Activated CD4-positive, alpha-beta T cell treated with anti-CD3 and anti-CD28 coated beads, Interleukin-2, amount 10 ng/mL, durations not matched to agents 7 days and 5 days (primary cell): ENCODE measurements at regions not wholly inside any gene's neighbourhood (a gene's known extent, or its start where the extent isn't known, plus 50 kb on each side); places are given as distances from the start of the nearest gene placed in this dataset.

Source experiments
- CTCF ChIA-PET: fragments of 350-600 bp; sonication (Branson Sonifier 250); formaldehyde crosslinking; loops from one replicate; lab custom pipeline; 2021; ENCODE audit warnings: antibody characterized with exemption; lab: Charles Lee
- POLR2A ChIA-PET: fragments of 350-600 bp; sonication (Branson Sonifier 250); formaldehyde crosslinking; loops from one replicate; lab custom pipeline; 2021; ENCODE audit warnings: antibody characterized with exemption; lab: Charles Lee
- DNase-seq: peaks from one replicate; pipeline ENCODE4 v3.0.0-alpha.2; 2020
- H3K27ac Mint-ChIP-seq: one replicate; pipeline ENCODE4 v1.8.0; 2021; ENCODE audit warnings: mild to moderate bottlenecking, moderate library complexity, mixed read lengths
- H3K27me3 Mint-ChIP-seq: one replicate; pipeline ENCODE4 v1.8.0; 2021; ENCODE audit warnings: mixed read lengths
- H3K36me3 Mint-ChIP-seq: one replicate; pipeline ENCODE4 v1.8.0; 2021; ENCODE audit warnings: low read depth, mixed read lengths
- H3K4me1 Mint-ChIP-seq: one replicate; pipeline ENCODE4 v1.8.0; 2021; ENCODE audit warnings: mixed read lengths
- H3K4me3 Mint-ChIP-seq: one replicate; pipeline ENCODE4 v1.8.0; 2021; ENCODE audit warnings: mild to moderate bottlenecking, moderate library complexity, mixed read lengths
- H3K9me3 Mint-ChIP-seq: one replicate; pipeline ENCODE4 v1.8.0; 2021; ENCODE audit warnings: mixed read lengths

GRCh38 chr18:24649571-24649970 lies 189.1 kb downstream of the HRH4 start:
- no peak for DNase-seq
- H3K27me3 Mint-ChIP-seq, result peaks cover 10% of the 10 kb centered on the region
- no peaks in the 10 kb centered on the region for H3K9me3 Mint-ChIP-seq
- H3K36me3 Mint-ChIP-seq, result no peaks in the 10 kb centered on the region
- no peak overlapping the region for H3K27ac Mint-ChIP-seq
- CTCF ChIA-PET, result no interaction called here
- H3K4me1 Mint-ChIP-seq, result no peaks in the 10 kb centered on the region
- H3K4me3 Mint-ChIP-seq, result no peak overlapping the region
- POLR2A ChIA-PET, result no interaction called here

- Mint-ChIP-seq H3K9me3 (no peaks in the 10 kb centered on the region), H3K27ac (no peak overlapping the region), H3K36me3 (no peaks in the 10 kb centered on the region), H3K4me3 (no peak overlapping the region), H3K4me1 (no peaks in the 10 kb centered on the region), H3K27me3 (peaks cover 6% of the 10 kb centered on the region)
- ChIA-PET CTCF (interaction anchor here (0.5 to 1.0 kb wide), 2 partner anchors 10 to 149 kb away, joined by 3 read pairs; no protein-coding TSS in a partner anchor), POLR2A (no interaction called here)
- no peak for DNase-seq
Measured at GRCh38 chr18:24651434-24651833, 191.0 kb downstream of the HRH4 start.

- Mint-ChIP-seq H3K27me3 (no peaks in the 10 kb centered on the region), H3K36me3 (no peaks in the 10 kb centered on the region), H3K4me1 (peaks cover 17% of the 10 kb centered on the region), H3K27ac (no peak overlapping the region), H3K4me3 (no peak overlapping the region), H3K9me3 (no peaks in the 10 kb centered on the region)
- POLR2A ChIA-PET, result no interaction called here
- CTCF ChIA-PET, result interaction anchor here (1.1 kb wide), 1 partner anchor 8 kb away, joined by 3 read pairs; no protein-coding TSS in a partner anchor
- no peak for DNase-seq
Measured at GRCh38 chr18:24656050-24656449, 195.6 kb downstream of the HRH4 start.

GRCh38 chr18:24656551-24657443 lies 196.4 kb downstream of the HRH4 start:
- no peak for DNase-seq
- ChIA-PET POLR2A (no interaction called here), CTCF (interaction anchor here (0.7 kb wide), 1 partner anchor 17 kb away, joined by 3 read pairs; no protein-coding TSS in a partner anchor)
- H3K36me3 Mint-ChIP-seq, result no peaks in the 10 kb centered on the region
- no peak overlapping the region for H3K4me3 Mint-ChIP-seq
- no peaks in the 10 kb centered on the region for H3K9me3 Mint-ChIP-seq
- no peaks in the 10 kb centered on the region for H3K27me3 Mint-ChIP-seq
- no peak overlapping the region for H3K27ac Mint-ChIP-seq
- H3K4me1 Mint-ChIP-seq, result peaks cover 19% of the 10 kb centered on the region

GRCh38 chr18:24657444-24657842 lies 197.0 kb downstream of the HRH4 start:
- no peak overlapping the region for H3K27ac Mint-ChIP-seq
- H3K36me3 Mint-ChIP-seq, result no peaks in the 10 kb centered on the region
- H3K27me3 Mint-ChIP-seq, result peaks cover 2% of the 10 kb centered on the region
- no peak overlapping the region for H3K4me3 Mint-ChIP-seq
- DNase-seq, result no peak
- CTCF ChIA-PET, result interaction anchor here (0.7 kb wide), 1 partner anchor 18 kb away, joined by 3 read pairs; no protein-coding TSS in a partner anchor
- POLR2A ChIA-PET, result no interaction called here
- H3K9me3 Mint-ChIP-seq, result no peaks in the 10 kb centered on the region
- H3K4me1 Mint-ChIP-seq, result peaks cover 19% of the 10 kb centered on the region

- Mint-ChIP-seq H3K9me3 (no peaks in the 10 kb centered on the region), H3K36me3 (no peaks in the 10 kb centered on the region), H3K4me3 (no peak overlapping the region), H3K4me1 (peaks cover 21% of the 10 kb centered on the region), H3K27ac (no peak overlapping the region), H3K27me3 (peaks cover 6% of the 10 kb centered on the region)
- DNase-seq, result no peak
- ChIA-PET CTCF (no interaction called here), POLR2A (no interaction called here)
Measured at GRCh38 chr18:24658302-24658701, 197.9 kb downstream of the HRH4 start.

- Mint-ChIP-seq H3K36me3 (no peaks in the 10 kb centered on the region), H3K4me3 (peak overlapping the region; percentile 82), H3K27ac (peak overlapping the region; percentile 96), H3K9me3 (no peaks in the 10 kb centered on the region), H3K4me1 (peaks cover 21% of the 10 kb centered on the region), H3K27me3 (peaks cover 6% of the 10 kb centered on the region)
- DNase-seq, result peak; percentile 65
- ChIA-PET POLR2A (no interaction called here), CTCF (interaction anchor here (1.0 kb wide), 1 partner anchor 35 kb away, joined by 4 read pairs; no protein-coding TSS in a partner anchor)
Measured at GRCh38 chr18:24659827-24660720, 199.6 kb downstream of the HRH4 start.

- POLR2A ChIA-PET, result no interaction called here
- Mint-ChIP-seq H3K36me3 (no peaks in the 10 kb centered on the region), H3K4me1 (peaks cover 21% of the 10 kb centered on the region), H3K27ac (peak overlapping the region; percentile 42), H3K4me3 (peak overlapping the region; percentile 82), H3K27me3 (peaks cover 6% of the 10 kb centered on the region), H3K9me3 (no peaks in the 10 kb centered on the region)
- CTCF ChIA-PET, result interaction anchor here (1.2 kb wide), 1 partner anchor 10 kb away, joined by 3 read pairs; no protein-coding TSS in a partner anchor
- no peak for DNase-seq
Measured at GRCh38 chr18:24660956-24661355, 200.5 kb downstream of the HRH4 start.

GRCh38 chr18:24662412-24662821 lies 202.0 kb downstream of the HRH4 start:
- Mint-ChIP-seq H3K9me3 (no peaks in the 10 kb centered on the region), H3K4me3 (no peak overlapping the region), H3K36me3 (no peaks in the 10 kb centered on the region), H3K27ac (no peak overlapping the region), H3K4me1 (peaks cover 21% of the 10 kb centered on the region), H3K27me3 (peaks cover 13% of the 10 kb centered on the region)
- DNase-seq, result no peak
- ChIA-PET POLR2A (no interaction called here), CTCF (no interaction called here)

GRCh38 chr18:24663026-24663425 lies 202.6 kb downstream of the HRH4 start:
- ChIA-PET CTCF (interaction anchor here (0.6 kb wide), 1 partner anchor 66 kb away, joined by 3 read pairs; no protein-coding TSS in a partner anchor), POLR2A (no interaction called here)
- no peak overlapping the region for H3K4me3 Mint-ChIP-seq
- H3K36me3 Mint-ChIP-seq, result no peaks in the 10 kb centered on the region
- H3K27me3 Mint-ChIP-seq, result peaks cover 16% of the 10 kb centered on the region
- no peak overlapping the region for H3K27ac Mint-ChIP-seq
- peaks cover 21% of the 10 kb centered on the region for H3K4me1 Mint-ChIP-seq
- DNase-seq, result no peak
- H3K9me3 Mint-ChIP-seq, result no peaks in the 10 kb centered on the region

GRCh38 chr18:24669015-24669414 lies 208.6 kb downstream of the HRH4 start:
- CTCF ChIA-PET, result interaction anchor here (1.8 kb wide), 1 partner anchor 12 kb away, joined by 3 read pairs; no protein-coding TSS in a partner anchor

GRCh38 chr18:24669502-24669901 lies 209.1 kb downstream of the HRH4 start:
- H3K4me1 Mint-ChIP-seq, result no peaks in the 10 kb centered on the region
- H3K27me3 Mint-ChIP-seq, result peaks cover 10% of the 10 kb centered on the region
- POLR2A ChIA-PET, result no interaction called here
- no peaks in the 10 kb centered on the region for H3K9me3 Mint-ChIP-seq
- H3K36me3 Mint-ChIP-seq, result no peaks in the 10 kb centered on the region
- no peak for DNase-seq
- H3K4me3 Mint-ChIP-seq, result no peak overlapping the region
- CTCF ChIA-PET, result interaction anchor here (1.8 kb wide), 1 partner anchor 12 kb away, joined by 3 read pairs; no protein-coding TSS in a partner anchor
- no peak overlapping the region for H3K27ac Mint-ChIP-seq

More at GRCh38 chr18:24669015-24669414, 208.6 kb downstream of the HRH4 start:
- Mint-ChIP-seq H3K27me3 (peaks cover 10% of the 10 kb centered on the region), H3K4me3 (no peak overlapping the region), H3K9me3 (no peaks in the 10 kb centered on the region), H3K27ac (no peak overlapping the region), H3K36me3 (no peaks in the 10 kb centered on the region), H3K4me1 (no peaks in the 10 kb centered on the region)
- DNase-seq, result no peak
- POLR2A ChIA-PET, result no interaction called here
